NCI-H774 (cell line): ENCODE measurements at regions not wholly inside any gene's neighbourhood (a gene's known extent, or its start where the extent isn't known, plus 50 kb on each side); places are given as distances from the start of the nearest gene placed in this dataset.

Source experiments
- DNase-seq: peaks from one replicate; lab custom pipeline; 2025; lab: John Stamatoyannopoulos, UW

DNA sequence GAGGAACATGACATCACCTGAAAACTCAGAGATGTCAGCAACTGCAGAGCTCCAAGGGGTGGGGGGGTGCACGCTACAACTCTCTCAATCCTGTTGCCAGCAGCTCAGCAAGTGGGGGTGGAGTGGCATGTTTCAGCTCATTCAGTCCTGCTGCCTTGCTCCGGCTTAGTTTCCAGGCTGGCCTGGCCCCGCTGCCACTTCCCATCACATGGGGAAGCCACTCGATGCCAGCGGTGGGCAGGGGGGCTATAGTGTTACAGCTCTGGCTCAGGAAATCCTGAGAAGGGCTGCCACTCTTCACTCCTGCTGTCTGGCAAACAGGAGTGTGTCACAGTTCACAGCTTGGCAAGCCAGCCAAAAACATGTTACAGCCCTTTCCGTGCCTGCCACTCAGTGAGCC is 356.5 kb upstream of the GULP1 start:
- DNase-seq = no peak

DNA sequence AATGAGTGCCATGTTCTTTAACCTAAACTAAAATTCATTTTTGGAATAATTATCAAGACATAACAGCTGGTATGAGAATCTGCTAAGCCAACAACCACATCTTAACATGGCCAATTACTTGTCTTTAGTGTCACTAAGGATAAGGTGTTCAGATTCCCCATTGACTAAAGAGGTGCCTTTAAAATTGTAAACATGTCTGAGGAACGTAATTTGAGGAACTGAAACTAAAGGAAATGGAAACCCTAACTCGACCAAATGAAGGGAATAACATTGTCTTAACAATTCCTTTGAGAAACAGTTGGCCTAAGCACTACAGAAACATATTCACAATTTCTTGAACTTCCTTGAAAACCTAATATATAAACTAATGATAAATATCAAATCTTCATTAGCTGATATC is 355.4 kb upstream of the GULP1 start:
- no peak for DNase-seq

DNA sequence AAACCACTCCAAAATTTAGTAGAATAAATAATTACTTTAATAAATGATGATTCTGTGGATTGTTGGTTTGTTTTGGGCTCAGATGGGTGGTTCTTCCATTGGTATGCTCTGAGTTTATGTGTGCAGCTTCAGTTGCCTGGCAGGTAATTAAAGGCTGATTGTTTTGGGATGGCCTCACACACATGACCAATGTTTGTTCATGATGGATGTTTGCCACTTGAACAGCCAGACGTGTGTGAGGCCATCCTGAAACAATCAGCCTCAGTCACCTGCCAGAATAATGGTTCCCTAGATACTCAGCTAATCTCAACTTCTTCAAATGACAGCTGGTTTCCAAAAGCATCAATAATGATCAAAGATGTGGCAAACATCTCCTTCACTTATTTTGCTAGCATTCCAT is 352.5 kb upstream of the GULP1 start:
- DNase-seq = peak; percentile 77

GRCh38 chr2:187942876-187943275 is 348.8 kb upstream of the GULP1 start:
- no peak for DNase-seq

DNA sequence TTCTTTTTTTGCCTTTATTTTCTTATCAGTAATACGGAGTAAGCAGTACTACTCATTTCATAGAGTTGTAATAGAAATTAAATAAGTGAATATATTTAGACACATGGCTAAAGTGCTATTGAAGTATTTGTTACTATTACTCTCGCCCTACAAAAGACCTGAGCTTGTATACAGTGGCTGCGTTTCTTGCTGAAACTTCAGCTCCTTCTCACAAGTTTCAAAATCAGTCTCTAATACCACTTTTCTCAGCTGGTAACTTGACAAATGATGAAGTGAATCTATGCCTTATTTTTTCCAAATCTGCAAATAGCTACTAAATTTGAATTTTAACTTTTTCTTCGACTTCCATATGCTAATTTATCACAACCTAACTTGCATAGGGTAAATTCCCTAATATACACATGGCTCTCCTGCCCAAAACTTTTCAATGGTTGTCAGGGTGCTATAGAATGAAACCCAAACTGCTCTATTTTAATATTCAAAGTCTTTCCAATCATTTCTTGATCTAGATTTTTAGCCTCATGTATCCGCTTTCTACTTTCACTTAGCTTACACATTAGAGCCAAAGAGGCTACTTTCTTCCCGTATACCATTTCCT is 347.8 kb upstream of the GULP1 start:
- DNase-seq = no peak

- no peak for DNase-seq
Observed at GRCh38 chr2:187949859-187950258, 341.8 kb upstream of the GULP1 start.

DNA sequence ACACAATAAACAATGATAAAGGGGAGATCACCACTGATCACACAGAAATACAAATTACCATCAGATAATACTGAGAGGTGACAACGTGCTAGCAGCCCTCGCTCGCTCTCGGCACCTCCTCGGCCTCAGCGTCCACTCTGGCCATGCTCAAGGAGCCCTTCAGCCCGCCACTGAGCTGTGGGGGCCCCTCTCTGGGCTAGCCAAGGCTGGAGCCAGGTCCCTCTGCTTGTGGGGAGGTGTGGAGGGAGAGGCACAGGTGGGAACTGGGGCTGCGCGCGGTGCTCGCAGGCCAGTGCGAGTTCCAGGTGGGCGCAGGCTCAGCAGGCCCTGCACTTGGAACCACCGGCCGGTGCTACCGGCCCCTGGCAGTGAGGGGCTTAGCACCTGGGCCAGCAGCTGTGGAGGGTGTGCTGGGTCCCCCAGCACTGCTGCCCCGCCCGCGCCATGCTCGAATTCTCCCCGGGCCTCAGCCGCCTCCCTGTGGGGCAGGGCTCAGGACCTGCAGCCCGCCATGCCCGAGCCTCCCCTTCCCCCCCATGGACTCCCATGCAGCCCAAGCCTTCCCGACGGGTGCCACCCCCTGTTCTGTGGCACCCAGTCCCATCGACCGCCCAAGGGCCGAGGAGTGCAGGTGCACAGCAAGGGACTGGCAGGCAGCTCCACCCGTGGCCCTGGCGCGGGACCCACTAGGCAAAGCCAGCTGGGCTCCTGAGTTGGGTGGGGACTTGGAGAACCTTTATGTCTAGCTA is 340.0 kb upstream of the GULP1 start:
- DNase-seq = no peak

GRCh38 chr2:187956906-187957534 is 334.7 kb upstream of the GULP1 start:
- DNase-seq = no peak

- DNase-seq = no peak
Observed at GRCh38 chr2:187959821-187960220, 331.9 kb upstream of the GULP1 start.

DNA sequence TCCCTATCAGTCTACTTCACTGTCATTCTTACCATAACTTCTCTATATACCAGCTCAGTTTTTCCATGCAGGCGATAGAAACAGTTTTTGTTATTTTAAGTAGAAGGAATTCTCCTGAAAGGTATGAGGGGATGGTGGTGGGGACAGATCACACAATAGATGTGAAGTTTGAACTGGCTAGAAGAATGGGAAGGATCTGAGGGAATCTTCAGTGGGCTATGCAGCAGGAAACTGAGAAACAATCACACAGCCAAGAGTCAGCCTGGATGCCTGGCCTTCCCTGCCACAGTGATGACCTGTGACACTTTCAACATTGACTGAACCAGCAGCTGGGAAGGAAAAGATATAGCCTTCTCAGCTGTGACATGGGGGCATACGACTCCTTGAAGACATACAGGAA is 329.1 kb upstream of the GULP1 start:
- no peak for DNase-seq

DNA sequence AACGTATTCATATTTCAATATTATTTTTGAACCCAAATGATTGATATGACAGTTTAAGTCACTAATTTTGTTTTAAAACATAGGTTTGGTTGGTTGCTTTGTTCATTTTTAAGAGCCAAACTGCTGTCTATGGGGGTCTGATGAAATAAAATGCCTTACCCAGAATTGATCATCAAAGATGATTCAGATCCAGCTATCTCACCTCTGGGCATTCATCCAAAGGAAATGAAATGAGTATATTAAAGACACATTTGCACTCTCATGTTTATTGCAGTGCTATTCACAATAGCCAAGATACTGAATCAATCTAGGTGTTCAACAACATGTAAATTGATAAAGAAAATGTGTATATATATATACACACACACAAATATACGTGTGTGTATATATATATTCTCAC is 326.9 kb upstream of the GULP1 start:
- DNase-seq = no peak

DNA sequence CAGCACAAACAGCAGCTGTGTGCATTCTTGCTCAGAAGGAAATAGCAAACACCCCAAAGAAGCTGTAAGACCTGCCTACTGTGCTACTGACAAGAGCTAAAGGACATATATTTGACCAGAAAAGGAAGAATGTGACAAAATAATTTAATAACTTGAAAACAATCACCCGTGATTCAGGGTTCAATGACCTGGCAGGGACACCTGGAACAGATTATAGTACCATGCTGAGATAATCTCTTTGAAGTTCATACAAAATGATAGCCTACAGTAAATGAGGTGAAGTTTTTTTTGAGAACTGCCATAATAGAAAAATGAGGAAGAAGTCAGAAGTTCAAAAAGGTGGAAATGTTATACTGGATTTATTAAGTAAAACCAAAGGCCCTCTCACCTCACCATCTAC is 324.8 kb upstream of the GULP1 start:
- DNase-seq = no peak

- DNase-seq = no peak
Observed at GRCh38 chr2:187971893-187972292, 319.8 kb upstream of the GULP1 start.

DNA sequence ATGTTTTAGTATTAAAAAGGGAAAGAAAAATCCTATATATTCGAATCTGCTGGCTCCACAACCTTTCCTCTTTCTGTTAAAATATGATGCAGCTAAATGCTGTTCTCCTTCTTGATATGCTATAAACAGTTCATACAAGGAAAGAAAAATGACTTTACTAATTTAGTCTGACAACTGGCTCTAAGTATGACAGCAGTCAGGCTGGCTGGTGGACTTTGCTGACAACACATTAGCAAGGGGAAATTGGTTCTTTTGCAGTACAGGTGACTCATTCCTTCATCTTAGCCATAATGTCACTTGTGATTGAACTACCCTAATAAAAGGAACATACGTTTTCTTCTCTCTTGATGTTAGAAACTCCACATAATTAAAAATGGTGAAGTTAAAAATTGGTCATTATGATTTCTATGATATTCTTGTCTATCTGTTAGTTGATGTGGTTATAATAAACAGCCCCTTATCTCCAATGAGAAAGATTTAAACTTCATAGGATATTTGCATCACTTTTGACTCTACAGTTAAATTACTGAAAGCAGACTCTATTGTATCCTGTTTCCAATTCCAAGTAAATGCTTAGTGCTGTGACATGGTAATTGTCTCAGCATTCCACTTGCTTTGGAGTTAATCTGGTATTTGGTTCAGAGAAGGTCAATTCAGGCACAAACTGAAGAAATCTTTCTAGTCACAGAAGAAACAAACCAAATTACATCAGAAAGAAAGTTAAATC is 315.3 kb upstream of the GULP1 start:
- DNase-seq = no peak

GRCh38 chr2:187976986-187977333 is 314.7 kb upstream of the GULP1 start:
- no peak for DNase-seq

DNA sequence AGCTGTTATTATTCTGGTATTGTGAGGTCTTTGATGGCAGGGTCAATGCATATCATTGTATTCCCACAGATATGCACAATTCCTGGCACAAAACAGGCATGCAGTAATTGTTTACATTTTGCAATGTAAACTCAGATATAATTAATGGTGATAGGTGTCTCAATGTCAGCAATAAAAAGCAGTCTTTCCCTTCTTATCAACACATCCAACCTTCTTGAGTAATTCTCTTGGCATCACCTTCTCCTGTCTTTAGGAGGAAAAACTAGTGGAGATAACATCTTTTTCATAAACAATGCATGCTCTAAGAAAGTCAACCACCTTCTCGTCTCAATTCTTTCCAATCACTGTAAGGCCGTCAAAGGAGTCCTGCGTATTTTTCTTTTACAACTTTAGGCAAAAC is 313.3 kb upstream of the GULP1 start:
- no peak for DNase-seq

DNA sequence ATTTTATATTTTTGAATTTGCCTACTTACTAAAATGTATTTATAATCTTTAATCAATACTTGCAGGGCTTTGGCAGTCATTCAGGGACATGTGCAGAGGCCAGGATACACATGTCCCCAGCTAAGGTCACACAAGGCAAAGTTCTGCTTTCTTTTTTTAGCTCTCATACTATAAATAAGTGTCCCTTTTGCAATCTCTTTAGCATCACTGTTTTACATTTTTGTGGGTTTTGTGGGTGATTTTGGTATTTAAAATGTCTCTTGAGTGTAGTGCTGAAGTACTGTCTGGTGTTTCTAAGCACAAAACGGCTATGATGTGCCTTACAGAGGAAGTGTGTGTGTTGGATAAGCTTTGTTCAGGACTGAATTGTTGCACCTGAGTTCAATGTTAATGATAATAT is 309.0 kb upstream of the GULP1 start:
- DNase-seq = no peak

GRCh38 chr2:187985195-187985594 is 306.5 kb upstream of the GULP1 start:
- no peak for DNase-seq

GRCh38 chr2:187985923-187986322 is 305.8 kb upstream of the GULP1 start:
- DNase-seq = peak; percentile 8

GRCh38 chr2:187986390-187987105 is 305.1 kb upstream of the GULP1 start:
- DNase-seq = no peak

GRCh38 chr2:187988348-187988747 is 303.3 kb upstream of the GULP1 start:
- no peak for DNase-seq

DNA sequence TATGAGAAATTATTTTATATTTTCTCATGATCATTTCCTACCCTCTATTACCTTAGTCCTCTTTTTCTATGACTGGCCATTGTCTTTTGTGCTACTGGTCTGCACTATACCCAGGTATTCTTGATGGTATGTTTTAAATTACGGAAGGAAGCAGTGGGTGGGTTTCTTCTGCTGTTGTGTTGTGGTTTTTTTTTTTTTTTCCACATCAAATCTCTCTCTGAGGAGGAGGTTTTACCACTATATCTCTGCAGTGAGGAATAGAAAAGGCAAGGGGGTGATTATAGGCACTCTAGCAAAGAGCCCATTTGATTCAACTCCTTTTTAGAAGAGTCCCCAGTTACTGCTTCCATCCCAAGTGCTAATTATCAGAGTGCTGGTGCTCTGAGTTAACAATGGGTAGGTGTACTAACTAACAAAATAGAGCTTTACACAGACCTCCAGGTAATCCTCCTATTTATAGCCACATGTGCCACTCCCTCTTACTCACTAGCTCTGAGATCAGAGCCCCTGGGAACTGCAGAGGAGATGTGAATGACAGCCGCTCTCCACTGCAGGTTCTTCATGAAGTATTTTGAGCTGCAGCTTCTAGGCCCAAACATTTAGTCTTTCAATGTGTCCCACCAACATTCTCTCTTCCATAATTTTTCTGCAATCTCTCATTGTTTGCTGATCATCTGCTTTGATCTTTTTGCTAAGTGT is 301.6 kb upstream of the GULP1 start:
- DNase-seq = no peak
